Fibroblast of lung (primary cell): ENCODE measurements at regions not wholly inside any gene's neighbourhood (a gene's known extent, or its start where the extent isn't known, plus 50 kb on each side); places are given as distances from the start of the nearest gene placed in this dataset.

Experiments used
- EZH2 ChIP-seq: IDR thresholded peaks from 2 replicates; pipeline ENCODE4 v1.5.1; 2012; ENCODE audit warnings: low read length, control low read depth, mild to moderate bottlenecking; ENCODE audit errors: missing control alignments
- TF ChIP-seq, protein P1 (sequence below), 2 donors: IDR thresholded peaks in 1 of 2; conservative IDR thresholded peaks in 1 of 2; 1 replicate in 1 of 2; 2 replicates in 1 of 2; pipeline ENCODE4 v1.5.1; 2011 to 2012; ENCODE audit warnings: low read length in 2 of 2, control low read depth in 1 of 2, inconsistent platforms in 1 of 2, low read depth in 1 of 2, mild to moderate bottlenecking in 1 of 2

DNA sequence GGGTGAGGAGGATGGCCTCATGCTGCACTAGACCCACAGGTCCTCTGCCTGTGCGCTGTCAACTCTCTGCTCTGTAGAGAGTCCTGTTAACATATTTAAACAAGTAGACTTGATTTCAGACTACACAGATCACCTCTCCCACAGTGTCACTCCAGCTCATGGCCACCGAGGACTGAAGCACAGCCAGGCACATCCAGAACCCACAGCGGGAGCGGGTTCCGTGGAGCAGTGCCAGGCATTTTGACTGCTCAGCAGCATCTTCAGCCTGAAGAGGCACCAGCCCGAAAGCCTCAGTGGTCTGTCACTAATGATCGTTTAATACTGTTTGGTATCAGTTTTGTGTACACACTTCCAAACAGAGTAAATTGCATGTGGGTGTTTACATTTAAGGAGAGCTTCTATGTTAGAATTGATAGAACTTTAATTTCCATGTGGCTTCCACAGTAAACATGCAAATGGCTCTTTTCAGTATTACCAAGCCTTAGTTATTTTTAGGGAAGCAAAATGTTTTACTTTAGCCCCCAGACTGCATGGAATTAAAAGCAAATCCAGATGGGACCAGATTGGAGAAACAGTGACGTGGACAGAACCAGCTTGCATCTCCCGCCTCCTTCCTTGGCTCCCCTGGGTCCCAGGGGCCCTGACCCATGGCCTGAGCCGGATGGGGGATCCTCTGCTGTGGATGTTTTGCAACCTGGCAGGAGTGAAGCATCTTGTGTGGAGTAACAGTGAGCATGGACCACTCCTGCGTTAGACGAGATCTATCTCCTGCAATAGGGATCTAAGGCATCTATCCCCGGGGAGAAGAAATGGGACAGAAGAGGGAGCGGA lies 196.7 kb upstream of the CDH4 start:
- TF ChIP-seq, protein P1, sequence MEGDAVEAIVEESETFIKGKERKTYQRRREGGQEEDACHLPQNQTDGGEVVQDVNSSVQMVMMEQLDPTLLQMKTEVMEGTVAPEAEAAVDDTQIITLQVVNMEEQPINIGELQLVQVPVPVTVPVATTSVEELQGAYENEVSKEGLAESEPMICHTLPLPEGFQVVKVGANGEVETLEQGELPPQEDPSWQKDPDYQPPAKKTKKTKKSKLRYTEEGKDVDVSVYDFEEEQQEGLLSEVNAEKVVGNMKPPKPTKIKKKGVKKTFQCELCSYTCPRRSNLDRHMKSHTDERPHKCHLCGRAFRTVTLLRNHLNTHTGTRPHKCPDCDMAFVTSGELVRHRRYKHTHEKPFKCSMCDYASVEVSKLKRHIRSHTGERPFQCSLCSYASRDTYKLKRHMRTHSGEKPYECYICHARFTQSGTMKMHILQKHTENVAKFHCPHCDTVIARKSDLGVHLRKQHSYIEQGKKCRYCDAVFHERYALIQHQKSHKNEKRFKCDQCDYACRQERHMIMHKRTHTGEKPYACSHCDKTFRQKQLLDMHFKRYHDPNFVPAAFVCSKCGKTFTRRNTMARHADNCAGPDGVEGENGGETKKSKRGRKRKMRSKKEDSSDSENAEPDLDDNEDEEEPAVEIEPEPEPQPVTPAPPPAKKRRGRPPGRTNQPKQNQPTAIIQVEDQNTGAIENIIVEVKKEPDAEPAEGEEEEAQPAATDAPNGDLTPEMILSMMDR (conservative IDR thresholded peaks at IDR 0.05 in 1 of 2, IDR thresholded peaks at IDR 0.05 in 1 of 2; ENCODE audit: low read depth in 1 of 2, low read length in 2 of 2): no peak
- TF ChIP-seq EZH2: no peak
